KMS-11 (cell line): ENCODE measurements at regions not wholly inside any gene's neighbourhood (a gene's known extent, or its start where the extent isn't known, plus 50 kb on each side); places are given as distances from the start of the nearest gene placed in this dataset.

Experiments used
- H2AFZ ChIP-seq: fragments of 200-600 bp; sonication (generic); 2 replicates; pipeline ENCODE4 v1.6.1; 2016; ENCODE audit warnings: antibody characterized with exemption, mixed run types, low read depth
- H3K27ac ChIP-seq: fragments of 200-600 bp; sonication (generic); 2 replicates; pipeline ENCODE4 v1.6.1; 2016; ENCODE audit warnings: mild to moderate bottlenecking, mixed run types
- H3K27me3 ChIP-seq: fragments of 200-600 bp; sonication (generic); 2 replicates; pipeline ENCODE4 v1.6.1; 2017; ENCODE audit warnings: mild to moderate bottlenecking, low read depth, mixed run types, moderate library complexity; ENCODE audit not compliant: insufficient read depth
- H3K36me3 ChIP-seq: fragments of 200-600 bp; sonication (generic); 2 replicates; pipeline ENCODE4 v1.6.1; 2017; ENCODE audit warnings: mild to moderate bottlenecking, mixed run types; ENCODE audit not compliant: insufficient read depth
- H3K4me1 ChIP-seq: fragments of 200-600 bp; sonication (generic); 2 replicates; pipeline ENCODE4 v1.6.1; 2016; ENCODE audit warnings: mild to moderate bottlenecking, low read depth, mixed run types; ENCODE audit not compliant: poor library complexity, severe bottlenecking
- H3K4me2 ChIP-seq: fragments of 200-600 bp; sonication (generic); 2 replicates; pipeline ENCODE4 v1.7.0; 2016; ENCODE audit warnings: mild to moderate bottlenecking, mixed run types
- H3K4me3 ChIP-seq: fragments of 200-600 bp; sonication (generic); IDR thresholded peaks from 2 replicates; pipeline ENCODE4 v1.6.1; 2017; ENCODE audit warnings: low read depth, low read length, mixed read lengths; ENCODE audit not compliant: insufficient read depth
- H3K79me2 ChIP-seq: fragments of 200-600 bp; sonication (generic); 2 replicates; pipeline ENCODE4 v1.6.1; 2016; ENCODE audit warnings: low read depth, mixed run types; ENCODE audit not compliant: insufficient read depth
- H3K9ac ChIP-seq: fragments of 200-600 bp; sonication (generic); 2 replicates; pipeline ENCODE4 v1.6.1; 2016; ENCODE audit warnings: mild to moderate bottlenecking, mixed run types
- H4K20me1 ChIP-seq: fragments of 200-600 bp; sonication (generic); 2 replicates; pipeline ENCODE4 v1.6.1; 2016; ENCODE audit warnings: mild to moderate bottlenecking, mixed run types; ENCODE audit not compliant: insufficient read depth
- TF ChIP-seq, protein P1 (sequence below): fragments of 200-600 bp; sonication (generic); conservative IDR thresholded peaks from 2 replicates; pipeline ENCODE4 v1.6.1; 2017; ENCODE audit warnings: low read depth, mild to moderate bottlenecking, antibody characterized with exemption, low read length, moderate library complexity, mixed read lengths

DNA sequence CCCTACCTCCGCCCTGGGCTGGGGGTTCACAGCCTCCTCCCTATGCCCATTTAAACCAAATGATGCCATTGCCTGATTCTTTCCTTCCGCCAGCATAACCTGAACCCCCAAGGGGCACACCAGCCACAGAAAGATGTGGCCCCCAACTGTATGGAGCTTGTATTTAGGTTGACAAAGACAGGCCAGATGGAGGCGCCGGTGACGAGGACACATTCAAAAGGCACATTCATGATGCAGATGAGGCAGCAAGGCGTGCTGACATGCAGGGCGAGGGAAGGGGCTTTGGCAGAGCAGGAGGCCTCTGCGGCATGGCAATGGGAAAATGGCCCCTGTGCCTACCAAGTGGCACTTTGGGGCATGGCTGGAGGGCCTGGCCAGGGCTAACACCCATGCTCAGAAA, 112.2 kb downstream of the RFLNA start:
- Histone ChIP-seq H3K27me3 (no peaks in the 10 kb centered on the region), H3K27ac (no peak overlapping the region), H2AFZ (no peak overlapping the region), H3K79me2 (no peaks in the 10 kb centered on the region), H3K36me3 (no peaks in the 10 kb centered on the region), H3K9ac (no peak overlapping the region), H3K4me3 (no peak overlapping the region), H3K4me2 (no peak overlapping the region), H4K20me1 (no peaks in the 10 kb centered on the region), H3K4me1 (no peaks in the 10 kb centered on the region)
- TF ChIP-seq, protein P1, sequence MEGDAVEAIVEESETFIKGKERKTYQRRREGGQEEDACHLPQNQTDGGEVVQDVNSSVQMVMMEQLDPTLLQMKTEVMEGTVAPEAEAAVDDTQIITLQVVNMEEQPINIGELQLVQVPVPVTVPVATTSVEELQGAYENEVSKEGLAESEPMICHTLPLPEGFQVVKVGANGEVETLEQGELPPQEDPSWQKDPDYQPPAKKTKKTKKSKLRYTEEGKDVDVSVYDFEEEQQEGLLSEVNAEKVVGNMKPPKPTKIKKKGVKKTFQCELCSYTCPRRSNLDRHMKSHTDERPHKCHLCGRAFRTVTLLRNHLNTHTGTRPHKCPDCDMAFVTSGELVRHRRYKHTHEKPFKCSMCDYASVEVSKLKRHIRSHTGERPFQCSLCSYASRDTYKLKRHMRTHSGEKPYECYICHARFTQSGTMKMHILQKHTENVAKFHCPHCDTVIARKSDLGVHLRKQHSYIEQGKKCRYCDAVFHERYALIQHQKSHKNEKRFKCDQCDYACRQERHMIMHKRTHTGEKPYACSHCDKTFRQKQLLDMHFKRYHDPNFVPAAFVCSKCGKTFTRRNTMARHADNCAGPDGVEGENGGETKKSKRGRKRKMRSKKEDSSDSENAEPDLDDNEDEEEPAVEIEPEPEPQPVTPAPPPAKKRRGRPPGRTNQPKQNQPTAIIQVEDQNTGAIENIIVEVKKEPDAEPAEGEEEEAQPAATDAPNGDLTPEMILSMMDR: no peak

GRCh38 chr12:124406043-124406442, 111.2 kb downstream of the RFLNA start:
- Histone ChIP-seq H3K27me3 (no peaks in the 10 kb centered on the region), H3K9ac (no peak overlapping the region), H3K4me3 (no peak overlapping the region), H3K79me2 (no peaks in the 10 kb centered on the region), H3K4me1 (no peaks in the 10 kb centered on the region), H3K36me3 (no peaks in the 10 kb centered on the region), H4K20me1 (no peaks in the 10 kb centered on the region), H3K27ac (no peak overlapping the region), H2AFZ (no peak overlapping the region), H3K4me2 (no peak overlapping the region)
- TF ChIP-seq, protein P1: no peak

DNA sequence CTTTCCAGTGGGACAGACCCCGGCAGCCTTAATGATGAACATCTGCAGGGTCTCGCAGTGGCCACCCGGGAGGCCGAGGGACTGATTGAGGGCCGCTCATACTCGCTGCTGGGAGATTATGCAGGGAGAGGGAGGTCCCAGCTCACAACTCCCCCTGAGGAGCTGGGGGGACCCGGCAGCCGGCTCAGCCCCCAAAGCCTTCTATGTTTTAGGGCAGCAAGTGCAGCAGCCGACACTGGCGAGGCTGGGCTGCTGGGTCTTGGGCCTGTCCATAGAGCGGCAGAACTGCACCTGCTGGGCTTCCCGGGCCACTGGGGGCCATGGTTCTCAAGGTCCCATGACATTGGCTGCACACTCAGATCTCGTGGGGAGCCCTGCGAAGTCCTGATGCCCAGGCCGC, 110.7 kb downstream of the RFLNA start:
- no peaks in the 10 kb centered on the region for H3K79me2 ChIP-seq
- H3K27ac ChIP-seq: no peak overlapping the region
- H3K4me2 ChIP-seq: no peak overlapping the region
- no peak overlapping the region for H3K4me3 ChIP-seq
- no peaks in the 10 kb centered on the region for H3K36me3 ChIP-seq
- no peaks in the 10 kb centered on the region for H4K20me1 ChIP-seq
- H2AFZ ChIP-seq: no peak overlapping the region
- H3K4me1 ChIP-seq: no peaks in the 10 kb centered on the region
- TF ChIP-seq, protein P1: no peak
- H3K9ac ChIP-seq: no peak overlapping the region
- H3K27me3 ChIP-seq: no peaks in the 10 kb centered on the region

GRCh38 chr12:124405151-124405550, 110.3 kb downstream of the RFLNA start:
- Histone ChIP-seq H3K36me3 (no peaks in the 10 kb centered on the region), H3K79me2 (no peaks in the 10 kb centered on the region), H3K9ac (no peak overlapping the region), H4K20me1 (no peaks in the 10 kb centered on the region), H3K27ac (no peak overlapping the region), H3K4me3 (no peak overlapping the region), H2AFZ (no peak overlapping the region), H3K27me3 (no peaks in the 10 kb centered on the region), H3K4me2 (no peak overlapping the region), H3K4me1 (no peaks in the 10 kb centered on the region)
- TF ChIP-seq, protein P1: no peak
